Trophoblast cell (in vitro differentiated cells and primary cell): ENCODE measurements at regions not wholly inside any gene's neighbourhood (a gene's known extent, or its start where the extent isn't known, plus 50 kb on each side); places are given as distances from the start of the nearest gene placed in this dataset.

Source experiments
- DNase-seq, 2 donors: peaks; one replicate each; pipeline ENCODE4 v3.0.0-alpha.2; 2016
- H2AFZ ChIP-seq: 2 replicates; pipeline ENCODE4 v1.6.1; 2013; ENCODE audit warnings: low read length, moderate library complexity, mild to moderate bottlenecking; ENCODE audit not compliant: insufficient read depth, poor library complexity
- H2AK5ac ChIP-seq: 2 replicates; pipeline ENCODE4 v1.6.1; 2013; ENCODE audit warnings: mild to moderate bottlenecking, low read length
- H2BK120ac ChIP-seq: 2 replicates; pipeline ENCODE4 v1.6.1; 2013; ENCODE audit warnings: low read length, mild to moderate bottlenecking, moderate library complexity; ENCODE audit not compliant: insufficient read depth, poor library complexity
- H2BK12ac ChIP-seq: 2 replicates; pipeline ENCODE4 v1.6.1; 2013; ENCODE audit warnings: mild to moderate bottlenecking, low read length, moderate library complexity
- H2BK5ac ChIP-seq: 2 replicates; pipeline ENCODE4 v1.6.1; 2013; ENCODE audit warnings: low read length, low read depth, moderate library complexity, mild to moderate bottlenecking; ENCODE audit not compliant: poor library complexity
- H3K14ac ChIP-seq: 2 replicates; pipeline ENCODE4 v1.6.1; 2013; ENCODE audit warnings: mild to moderate bottlenecking, low read length
- H3K18ac ChIP-seq: 2 replicates; pipeline ENCODE4 v1.6.1; 2013; ENCODE audit warnings: mild to moderate bottlenecking, low read length
- H3K23ac ChIP-seq: 2 replicates; pipeline ENCODE4 v1.6.1; 2013; ENCODE audit warnings: low read length
- H3K27ac ChIP-seq: 2 replicates; pipeline ENCODE4 v1.5.1; 2013; ENCODE audit warnings: low read depth, mild to moderate bottlenecking, inconsistent platforms, low read length, moderate library complexity
- H3K27me3 ChIP-seq: 2 replicates; pipeline ENCODE4 v1.6.1; 2013; ENCODE audit warnings: inconsistent platforms, mild to moderate bottlenecking, low read length, moderate library complexity; ENCODE audit not compliant: insufficient read depth
- H3K36me3 ChIP-seq, 2 experiments: 1 replicate in 1 of 2; 2 replicates in 1 of 2; pipeline ENCODE4 v1.6.1; 2013; ENCODE audit warnings: low read length in 2 of 2, mild to moderate bottlenecking in 2 of 2, moderate library complexity in 1 of 2; ENCODE audit not compliant: insufficient read depth in 2 of 2, control insufficient read depth in 1 of 2
- H3K4ac ChIP-seq: 2 replicates; pipeline ENCODE4 v1.6.1; 2013; ENCODE audit warnings: low read depth, mild to moderate bottlenecking, low read length, moderate library complexity
- H3K4me1 ChIP-seq, 2 experiments: 1 replicate in 1 of 2; 2 replicates in 1 of 2; pipeline ENCODE4 v1.6.1; 2013; ENCODE audit warnings: low read length in 2 of 2, mild to moderate bottlenecking in 2 of 2, moderate library complexity in 1 of 2; ENCODE audit not compliant: insufficient read depth in 2 of 2, control insufficient read depth in 1 of 2
- H3K4me2 ChIP-seq: 2 replicates; pipeline ENCODE4 v1.6.1; 2013; ENCODE audit warnings: inconsistent platforms, mild to moderate bottlenecking, low read length, moderate library complexity
- H3K4me3 ChIP-seq: 2 replicates; pipeline ENCODE4 v1.5.1; 2013; ENCODE audit warnings: mild to moderate bottlenecking, low read depth, low read length, inconsistent platforms
- H3K79me1 ChIP-seq: one replicate; pipeline ENCODE4 v1.6.1; 2013; ENCODE audit warnings: low read length
- H3K79me2 ChIP-seq: 2 replicates; pipeline ENCODE4 v1.6.1; 2013; ENCODE audit warnings: low read length, mild to moderate bottlenecking; ENCODE audit not compliant: control insufficient read depth, insufficient read depth, poor library complexity
- H3K9ac ChIP-seq: 2 replicates; pipeline ENCODE4 v1.6.1; 2013; ENCODE audit warnings: mild to moderate bottlenecking, low read length
- H3K9me3 ChIP-seq: 2 replicates; pipeline ENCODE4 v1.6.1; 2013; ENCODE audit warnings: low read depth, mild to moderate bottlenecking, control low read depth, inconsistent platforms, low read length; ENCODE audit not compliant: insufficient read depth
- H4K12ac ChIP-seq: 2 replicates; pipeline ENCODE4 v1.6.1; 2013; ENCODE audit warnings: low read depth, mild to moderate bottlenecking, low read length, moderate library complexity
- H4K8ac ChIP-seq: 2 replicates; pipeline ENCODE4 v1.6.1; 2013; ENCODE audit warnings: low read depth, mild to moderate bottlenecking, low read length, moderate library complexity
- H4K91ac ChIP-seq: one replicate; pipeline ENCODE4 v1.6.1; 2013; ENCODE audit warnings: low read depth, mild to moderate bottlenecking, low read length, moderate library complexity
- WGBS: extraction: QIAGEN DNeasy Blood & Tissue Kit; methylation state at CpG from one replicate; pipeline ENCODE4 v1.1.7; 2013; ENCODE audit warnings: missing lambda C conversion rate; ENCODE audit not compliant: insufficient read length, insufficient coverage; ENCODE audit errors: extremely low coverage; 5-methylcytosine and 5-hydroxymethylcytosine counted together

DNA sequence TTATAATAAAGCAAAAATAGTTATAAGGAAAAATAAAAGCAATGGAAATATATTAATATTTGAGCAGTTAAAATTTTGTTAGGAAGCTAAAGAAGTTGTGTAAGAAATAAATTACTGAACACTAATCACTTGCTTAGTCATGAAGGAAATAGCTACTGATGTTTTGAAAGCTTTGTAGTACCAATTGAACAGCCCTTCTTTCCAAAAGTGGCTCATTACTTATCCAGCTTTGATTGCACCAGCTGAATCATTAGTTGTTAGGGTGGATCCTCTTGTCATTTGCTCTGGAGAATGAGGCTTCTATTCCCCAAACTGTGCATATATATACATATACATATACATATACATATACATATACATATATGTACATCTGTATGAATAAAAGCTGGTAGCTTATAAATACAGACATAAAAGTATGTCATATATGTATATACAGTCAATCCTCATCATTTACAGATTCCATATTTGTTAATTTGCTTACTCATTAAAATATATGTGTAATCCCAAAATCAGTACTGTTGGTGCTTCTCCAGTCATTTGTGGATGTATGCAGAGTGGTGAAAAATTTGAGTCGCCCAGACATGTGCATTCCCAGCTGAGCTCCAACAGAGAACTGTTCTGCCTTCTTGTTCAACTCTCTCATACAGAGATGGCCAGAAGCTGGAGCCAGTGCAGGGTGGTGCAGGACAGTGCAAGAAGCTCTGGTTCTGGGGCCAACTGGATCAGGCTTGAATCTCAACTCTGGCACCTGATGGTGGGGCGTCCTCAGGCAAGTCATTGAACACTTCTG, 214.1 kb downstream of the RPAP3 start:
- Histone ChIP-seq H3K36me3 (no peaks in the 10 kb centered on the region), H4K12ac (peak overlapping the region; percentile 50), H3K4me3 (no peak overlapping the region), H3K4me1 (no peaks in the 10 kb centered on the region), H2BK5ac (no peak overlapping the region), H3K4me2 (no peak overlapping the region), H2AK5ac (no peak overlapping the region), H4K8ac (no peak overlapping the region), H3K9me3 (peaks cover 3% of the 10 kb centered on the region), H2BK12ac (no peak overlapping the region), H3K9ac (no peak overlapping the region), H3K18ac (no peak overlapping the region), H3K79me1 (no peaks in the 10 kb centered on the region), H3K79me2 (no peaks in the 10 kb centered on the region), H2BK120ac (no peak overlapping the region), H3K27me3 (no peaks in the 10 kb centered on the region), H4K91ac (no peak overlapping the region), H3K4ac (no peak overlapping the region), H3K23ac (no peak overlapping the region), H2AFZ (no peak overlapping the region), H3K27ac (no peak overlapping the region), H3K14ac (no peak overlapping the region)
- no peak for DNase-seq
- WGBS = no CpG with 5 or more reads among the region's 2 CpGs

DNA sequence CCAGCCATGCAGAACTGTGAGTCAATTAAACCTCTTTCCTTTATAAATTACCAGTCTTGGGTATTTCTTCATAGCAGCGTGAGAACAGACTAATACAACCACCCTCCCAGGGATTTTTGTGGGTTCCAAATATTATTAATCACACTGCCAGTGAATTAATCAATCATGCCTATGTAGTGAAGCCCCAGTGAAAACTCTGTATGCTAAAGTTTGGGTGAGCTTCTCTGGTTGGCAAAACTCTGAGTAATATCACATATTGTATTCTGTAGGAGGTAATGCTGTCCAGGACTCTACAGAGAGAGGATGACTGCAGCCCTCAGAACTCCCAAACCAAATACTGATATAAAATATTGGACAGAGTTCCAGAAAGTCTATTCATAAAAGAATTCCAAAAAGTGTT, 216.9 kb downstream of the RPAP3 start:
- Histone ChIP-seq H3K9ac (no peak overlapping the region), H3K18ac (no peak overlapping the region), H3K23ac (no peak overlapping the region), H3K4ac (no peak overlapping the region), H3K4me2 (no peak overlapping the region), H3K9me3 (peaks cover 1% of the 10 kb centered on the region), H3K79me2 (no peaks in the 10 kb centered on the region), H2BK12ac (no peak overlapping the region), H3K27me3 (no peaks in the 10 kb centered on the region), H4K12ac (no peak overlapping the region), H3K27ac (no peak overlapping the region), H2AK5ac (no peak overlapping the region), H3K36me3 (no peaks in the 10 kb centered on the region), H3K4me3 (no peak overlapping the region), H3K79me1 (no peaks in the 10 kb centered on the region), H2AFZ (no peak overlapping the region), H3K14ac (no peak overlapping the region), H2BK120ac (no peak overlapping the region), H4K91ac (no peak overlapping the region), H2BK5ac (no peak overlapping the region), H3K4me1 (no peaks in the 10 kb centered on the region), H4K8ac (no peak overlapping the region)
- no peak for DNase-seq
- WGBS = no CpG with 5 or more reads among the region's 1 CpG

DNA sequence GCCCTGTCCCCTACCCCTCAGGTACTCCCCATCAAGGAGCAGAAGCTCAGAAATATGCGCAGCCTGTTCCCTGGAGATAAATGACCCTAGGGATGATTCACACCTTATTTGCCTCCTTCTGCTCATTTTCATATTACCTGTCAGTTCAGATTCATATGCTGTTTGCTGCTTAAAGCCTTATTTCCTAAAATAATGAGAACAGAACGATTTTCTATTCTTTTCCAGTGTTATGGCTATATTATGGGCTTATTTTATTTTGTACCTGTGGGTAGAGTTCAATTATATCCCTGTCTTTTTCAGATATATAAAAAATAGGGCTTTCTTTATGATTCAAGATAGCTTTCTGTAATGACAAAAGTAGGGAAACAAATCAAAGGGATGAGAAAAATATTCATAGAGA, 224.8 kb downstream of the RPAP3 start:
- DNase-seq = no peak
- H3K9me3 ChIP-seq = no peaks in the 10 kb centered on the region
- no CpG with 5 or more reads among the region's 2 CpGs for WGBS
- no peak overlapping the region for H3K9ac ChIP-seq
- H3K27me3 ChIP-seq = no peaks in the 10 kb centered on the region
- no peak overlapping the region for H2BK120ac ChIP-seq
- no peaks in the 10 kb centered on the region for H3K4me1 ChIP-seq
- H4K91ac ChIP-seq = no peak overlapping the region
- no peak overlapping the region for H3K4me3 ChIP-seq
- H3K23ac ChIP-seq = no peak overlapping the region
- H4K8ac ChIP-seq = no peak overlapping the region
- no peak overlapping the region for H2BK5ac ChIP-seq
- H2AFZ ChIP-seq = no peak overlapping the region
- no peak overlapping the region for H3K27ac ChIP-seq
- H3K36me3 ChIP-seq = no peaks in the 10 kb centered on the region
- no peak overlapping the region for H3K18ac ChIP-seq
- H3K79me2 ChIP-seq = no peaks in the 10 kb centered on the region
- no peaks in the 10 kb centered on the region for H3K79me1 ChIP-seq
- no peak overlapping the region for H3K14ac ChIP-seq
- H2BK12ac ChIP-seq = no peak overlapping the region
- no peak overlapping the region for H3K4me2 ChIP-seq
- H4K12ac ChIP-seq = no peak overlapping the region
- H2AK5ac ChIP-seq = no peak overlapping the region
- no peak overlapping the region for H3K4ac ChIP-seq

DNA sequence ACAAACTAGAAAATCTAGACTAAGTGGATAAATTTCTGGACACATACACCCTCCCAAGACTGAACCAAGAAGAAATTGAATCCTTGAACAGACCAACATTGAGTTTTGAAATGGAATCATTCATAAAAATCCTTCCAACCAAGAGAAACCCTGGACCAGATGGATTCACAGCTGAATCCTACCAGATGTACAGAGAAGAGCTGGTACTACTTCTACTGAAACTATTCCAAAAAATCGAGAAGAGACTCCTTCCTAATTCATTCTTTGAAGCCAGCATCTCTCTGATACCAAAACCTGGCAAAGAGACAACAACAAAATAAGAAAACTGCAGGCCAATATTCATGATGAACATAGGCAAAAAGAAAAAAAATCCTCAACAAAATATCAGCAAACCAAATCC, 227.4 kb downstream of the RPAP3 start:
- H2AFZ ChIP-seq = no peak overlapping the region
- no peak overlapping the region for H3K18ac ChIP-seq
- no peak overlapping the region for H3K9ac ChIP-seq
- H2BK5ac ChIP-seq = no peak overlapping the region
- no peak overlapping the region for H4K8ac ChIP-seq
- H3K9me3 ChIP-seq = peaks cover 10% of the 10 kb centered on the region
- H4K91ac ChIP-seq = no peak overlapping the region
- no peak for DNase-seq
- H3K79me1 ChIP-seq = no peaks in the 10 kb centered on the region
- no peaks in the 10 kb centered on the region for H3K79me2 ChIP-seq
- no peak overlapping the region for H2AK5ac ChIP-seq
- H3K14ac ChIP-seq = no peak overlapping the region
- H3K27ac ChIP-seq = no peak overlapping the region
- no peak overlapping the region for H3K4ac ChIP-seq
- no peak overlapping the region for H3K4me2 ChIP-seq
- no peak overlapping the region for H2BK12ac ChIP-seq
- no peak overlapping the region for H4K12ac ChIP-seq
- peaks cover 0 to 1% of the 10 kb centered on the region in 2 experiments for H3K36me3 ChIP-seq
- no peaks in the 10 kb centered on the region for H3K27me3 ChIP-seq
- no peak overlapping the region for H3K23ac ChIP-seq
- H3K4me1 ChIP-seq = no peaks in the 10 kb centered on the region
- H3K4me3 ChIP-seq = no peak overlapping the region
- no CpG with 5 or more reads among the region's 1 CpG for WGBS
- no peak overlapping the region for H2BK120ac ChIP-seq
